Adrenal gland (tissue), 5 donors: ENCODE measurements at regions not wholly inside any gene's neighbourhood (a gene's known extent, or its start where the extent isn't known, plus 50 kb on each side); places are given as distances from the start of the nearest gene placed in this dataset.
"Not testable (repeated sequence)": the region's sequence is repeated elsewhere in the genome, so short reads cannot be mapped to it uniquely, and the experiment has no call there.

Source experiments
- CTCF ChIP-seq, 6 experiments: fragments of 450-650 bp in 4 of 6; fragments of 200-600 bp in 2 of 6; sonication (generic) in 1 of 6; IDR thresholded peaks; 1 replicate in 5 of 6; 2 replicates in 1 of 6; pipeline versions ENCODE4 v1.5.1 to v1.8.0; 2016 to 2021; ENCODE audit warnings: antibody characterized with exemption in 6 of 6, mild to moderate bottlenecking in 2 of 6, moderate library complexity in 1 of 6
- POLR2A ChIP-seq, 2 donors: fragments of 450-650 bp; IDR thresholded peaks; one replicate each; pipeline ENCODE4 v1.6.1; 2017; ENCODE audit warnings: antibody characterized with exemption in 2 of 2, mild to moderate bottlenecking in 2 of 2, moderate library complexity in 1 of 2
- donor health status: DM: no; HTN: no; CAD: no.

- not testable (repeated sequence) for TF ChIP-seq CTCF, POLR2A (IDR thresholded peaks at IDR 0.05)
Observed at GRCh38 chr22:12629815-12630214, 2898.2 kb upstream of the OR11H1 start.
